ENCODE measurements at regions not wholly inside any gene's neighbourhood (a gene's known extent, or its start where the extent isn't known, plus 50 kb on each side); places are given as distances from the start of the nearest gene placed in this dataset.

GRCh38 chr14:25882899-25883298 is 714.9 kb downstream of the NOVA1 start:
- no peak overlapping the region for H3K4me3 Mint-ChIP-seq
- H3K36me3 Mint-ChIP-seq = no peaks in the 10 kb centered on the region
- H3K9me3 Mint-ChIP-seq = peaks cover 0 to 11% (median 4%) of the 10 kb centered on the region in 11 donors
- no peaks in the 10 kb centered on the region for H3K4me1 Mint-ChIP-seq
- DNase-seq (no peak), ATAC-seq (no peak)
- H3K9me3 ChIP-seq (ENCODE audit: control insufficient read depth in 2 of 3, low read length in 3 of 3) = no peaks in the 10 kb centered on the region
- no peak overlapping the region for H3K27ac ChIP-seq (ENCODE audit: low read depth, low read length)
- no peaks in the 10 kb centered on the region for H3K27me3 Mint-ChIP-seq
- H3K4me1 ChIP-seq (ENCODE audit: control insufficient read depth in 2 of 2, insufficient read depth in 2 of 2, low read length in 2 of 2) = no peaks in the 10 kb centered on the region
- intact Hi-C loops (cut with micrococcal nuclease) = no loop called here
- CTCF ChIA-PET = no interaction called here
- no peak overlapping the region for H3K27ac Mint-ChIP-seq
- POLR2A ChIA-PET = no interaction called here
- H3K36me3 ChIP-seq (ENCODE audit: control insufficient read depth in 2 of 3, insufficient read depth in 3 of 3, low read length in 3 of 3) = no peaks in the 10 kb centered on the region
- H3K27me3 ChIP-seq (ENCODE audit: control insufficient read depth in 2 of 2, insufficient read depth in 2 of 2, low read length in 2 of 2) = no peaks in the 10 kb centered on the region
- H3K4me3 ChIP-seq (ENCODE audit: low read length) = no peak overlapping the region

GRCh38 chr14:25875475-25875874 is 722.4 kb downstream of the NOVA1 start:
- intact Hi-C loops (cut with micrococcal nuclease) = no loop called here
- Mint-ChIP-seq H3K9me3 (peaks cover 0 to 6% (median 4%) of the 10 kb centered on the region in 11 donors), H3K36me3 (peaks cover 0 to 3% (median 0%) of the 10 kb centered on the region in 5 donors), H3K4me3 (no peak overlapping the region), H3K4me1 (no peaks in the 10 kb centered on the region), H3K27me3 (no peaks in the 10 kb centered on the region), H3K27ac (no peak overlapping the region)
- DNase-seq (no peak), ATAC-seq (no peak)
- Histone ChIP-seq H3K27me3 (ENCODE audit: control insufficient read depth in 2 of 2, insufficient read depth in 2 of 2, low read length in 2 of 2) (no peaks in the 10 kb centered on the region), H3K4me1 (ENCODE audit: control insufficient read depth in 2 of 2, insufficient read depth in 2 of 2, low read length in 2 of 2) (no peaks in the 10 kb centered on the region), H3K9me3 (ENCODE audit: control insufficient read depth in 2 of 3, low read length in 3 of 3) (no peaks in the 10 kb centered on the region), H3K4me3 (ENCODE audit: low read length) (no peak overlapping the region), H3K27ac (ENCODE audit: low read depth, low read length) (no peak overlapping the region), H3K36me3 (ENCODE audit: control insufficient read depth in 2 of 3, insufficient read depth in 3 of 3, low read length in 3 of 3) (no peaks in the 10 kb centered on the region)
- CTCF ChIA-PET = no interaction called here
- POLR2A ChIA-PET = no interaction called here

- DNase-seq (no peak), ATAC-seq (no peak)
- H3K4me1 Mint-ChIP-seq = no peaks in the 10 kb centered on the region
- intact Hi-C loops (cut with micrococcal nuclease) = no loop called here
- POLR2A ChIA-PET = no interaction called here
- Histone ChIP-seq H3K9me3 (ENCODE audit: control insufficient read depth in 2 of 3, low read length in 3 of 3) (no peaks in the 10 kb centered on the region), H3K4me1 (ENCODE audit: control insufficient read depth in 2 of 2, insufficient read depth in 2 of 2, low read length in 2 of 2) (no peaks in the 10 kb centered on the region), H3K27me3 (ENCODE audit: control insufficient read depth in 2 of 2, insufficient read depth in 2 of 2, low read length in 2 of 2) (no peaks in the 10 kb centered on the region), H3K36me3 (ENCODE audit: control insufficient read depth in 2 of 3, insufficient read depth in 3 of 3, low read length in 3 of 3) (no peaks in the 10 kb centered on the region), H3K4me3 (ENCODE audit: low read length) (no peak overlapping the region), H3K27ac (ENCODE audit: low read depth, low read length) (no peak overlapping the region)
- peaks cover 0 to 24% (median 6%) of the 10 kb centered on the region in 11 donors for H3K9me3 Mint-ChIP-seq
- peaks cover 0 to 4% (median 0%) of the 10 kb centered on the region in 5 donors for H3K36me3 Mint-ChIP-seq
- no peak overlapping the region for H3K4me3 Mint-ChIP-seq
- CTCF ChIA-PET = no interaction called here
- no peaks in the 10 kb centered on the region for H3K27me3 Mint-ChIP-seq
- no peak overlapping the region for H3K27ac Mint-ChIP-seq
Observed at GRCh38 chr14:25869854-25870253, 728.0 kb downstream of the NOVA1 start.

GRCh38 chr14:25868521-25869314 is 729.1 kb downstream of the NOVA1 start:
- Histone ChIP-seq H3K27me3 (ENCODE audit: control insufficient read depth in 2 of 2, insufficient read depth in 2 of 2, low read length in 2 of 2) (no peaks in the 10 kb centered on the region), H3K27ac (ENCODE audit: low read depth, low read length) (no peak overlapping the region), H3K9me3 (ENCODE audit: control insufficient read depth in 2 of 3, low read length in 3 of 3) (peaks cover 0 to 4% (median 0%) of the 10 kb centered on the region in 3 experiments), H3K36me3 (ENCODE audit: control insufficient read depth in 2 of 3, insufficient read depth in 3 of 3, low read length in 3 of 3) (no peaks in the 10 kb centered on the region), H3K4me1 (ENCODE audit: control insufficient read depth in 2 of 2, insufficient read depth in 2 of 2, low read length in 2 of 2) (no peaks in the 10 kb centered on the region), H3K4me3 (ENCODE audit: low read length) (no peak overlapping the region)
- POLR2A ChIA-PET = no interaction called here
- CTCF ChIA-PET = no interaction called here
- Mint-ChIP-seq H3K4me1 (no peaks in the 10 kb centered on the region), H3K9me3 (peaks cover 0 to 29% (median 6%) of the 10 kb centered on the region in 11 donors), H3K27me3 (no peaks in the 10 kb centered on the region), H3K27ac (no peak overlapping the region), H3K4me3 (no peak overlapping the region), H3K36me3 (peaks cover 0 to 10% (median 0%) of the 10 kb centered on the region in 5 donors)
- ATAC-seq (no peak), DNase-seq (no peak)
- intact Hi-C loops (cut with micrococcal nuclease) = no loop called here

- H3K27me3 ChIP-seq (ENCODE audit: control insufficient read depth in 2 of 2, insufficient read depth in 2 of 2, low read length in 2 of 2) = no peaks in the 10 kb centered on the region
- Mint-ChIP-seq H3K27ac (no peak overlapping the region), H3K9me3 (peaks cover 2 to 16% (median 6%) of the 10 kb centered on the region in 11 donors), H3K27me3 (no peaks in the 10 kb centered on the region), H3K36me3 (peaks cover 0 to 12% (median 0%) of the 10 kb centered on the region in 5 donors), H3K4me3 (no peak overlapping the region), H3K4me1 (no peaks in the 10 kb centered on the region)
- H3K4me3 ChIP-seq (ENCODE audit: low read length) = no peak overlapping the region
- ATAC-seq (no peak), DNase-seq (no peak)
- H3K4me1 ChIP-seq (ENCODE audit: control insufficient read depth in 2 of 2, insufficient read depth in 2 of 2, low read length in 2 of 2) = no peaks in the 10 kb centered on the region
- peaks cover 0 to 4% (median 0%) of the 10 kb centered on the region in 3 experiments for H3K9me3 ChIP-seq (ENCODE audit: control insufficient read depth in 2 of 3, low read length in 3 of 3)
- CTCF ChIA-PET = interaction anchor here (0.6 kb wide), 1 partner anchor 18 kb away, joined by 4 read pairs; no protein-coding TSS in a partner anchor
- intact Hi-C loops (cut with micrococcal nuclease) = no loop called here
- POLR2A ChIA-PET = no interaction called here
- H3K36me3 ChIP-seq (ENCODE audit: control insufficient read depth in 2 of 3, insufficient read depth in 3 of 3, low read length in 3 of 3) = no peaks in the 10 kb centered on the region
- H3K27ac ChIP-seq (ENCODE audit: low read depth, low read length) = no peak overlapping the region
Observed at GRCh38 chr14:25861406-25861805, 736.4 kb downstream of the NOVA1 start.

GRCh38 chr14:25848601-25849000 is 749.2 kb downstream of the NOVA1 start:
- H3K9me3 ChIP-seq (ENCODE audit: control insufficient read depth in 2 of 3, low read length in 3 of 3) = no peaks in the 10 kb centered on the region
- H3K4me1 ChIP-seq (ENCODE audit: control insufficient read depth in 2 of 2, insufficient read depth in 2 of 2, low read length in 2 of 2) = no peaks in the 10 kb centered on the region
- ChIA-PET POLR2A (no interaction called here), CTCF (no interaction called here)
- H3K27ac ChIP-seq (ENCODE audit: low read depth, low read length) = no peak overlapping the region
- Mint-ChIP-seq H3K27me3 (no peaks in the 10 kb centered on the region), H3K9me3 (peaks cover 0 to 18% (median 5%) of the 10 kb centered on the region in 11 donors), H3K27ac (no peak overlapping the region), H3K4me3 (no peak overlapping the region), H3K4me1 (no peaks in the 10 kb centered on the region), H3K36me3 (no peaks in the 10 kb centered on the region)
- intact Hi-C loops (cut with micrococcal nuclease) = no loop called here
- no peak overlapping the region for H3K4me3 ChIP-seq (ENCODE audit: low read length)
- no peaks in the 10 kb centered on the region for H3K36me3 ChIP-seq (ENCODE audit: control insufficient read depth in 2 of 3, insufficient read depth in 3 of 3, low read length in 3 of 3)
- DNase-seq (no peak), ATAC-seq (no peak)
- H3K27me3 ChIP-seq (ENCODE audit: control insufficient read depth in 2 of 2, insufficient read depth in 2 of 2, low read length in 2 of 2) = no peaks in the 10 kb centered on the region

- no peaks in the 10 kb centered on the region for H3K36me3 Mint-ChIP-seq
- Histone ChIP-seq H3K9me3 (ENCODE audit: control insufficient read depth in 2 of 3, low read length in 3 of 3) (no peaks in the 10 kb centered on the region), H3K27me3 (ENCODE audit: control insufficient read depth in 2 of 2, insufficient read depth in 2 of 2, low read length in 2 of 2) (no peaks in the 10 kb centered on the region), H3K27ac (ENCODE audit: low read depth, low read length) (no peak overlapping the region), H3K4me1 (ENCODE audit: control insufficient read depth in 2 of 2, insufficient read depth in 2 of 2, low read length in 2 of 2) (no peaks in the 10 kb centered on the region), H3K4me3 (ENCODE audit: low read length) (no peak overlapping the region), H3K36me3 (ENCODE audit: control insufficient read depth in 2 of 3, insufficient read depth in 3 of 3, low read length in 3 of 3) (no peaks in the 10 kb centered on the region)
- ChIA-PET CTCF (no interaction called here), POLR2A (no interaction called here)
- ATAC-seq = no peak
- no peak for DNase-seq
- intact Hi-C loops (cut with micrococcal nuclease) = no loop called here
- H3K9me3 Mint-ChIP-seq = peaks cover 0 to 18% (median 5%) of the 10 kb centered on the region in 11 donors
- H3K27me3 Mint-ChIP-seq = no peaks in the 10 kb centered on the region
- H3K27ac Mint-ChIP-seq = no peak overlapping the region
- no peak overlapping the region for H3K4me3 Mint-ChIP-seq
- no peaks in the 10 kb centered on the region for H3K4me1 Mint-ChIP-seq
Observed at GRCh38 chr14:25846246-25846645, 751.6 kb downstream of the NOVA1 start.
